WTC11 (cell line): ENCODE measurements at regions not wholly inside any gene's neighbourhood (a gene's known extent, or its start where the extent isn't known, plus 50 kb on each side); places are given as distances from the start of the nearest gene placed in this dataset.

ENCODE experiments used
- ATAC-seq: fragments of 200-7000 bp; cut with Tn5 transposase; 2 replicates; pipeline ENCODE4 v1.10.0; 2021; ENCODE audit warnings: mild to moderate bottlenecking, moderate library complexity
- CTCF ChIA-PET: fragments of 300-600 bp; sonication (Branson Sonifier 250); formaldehyde crosslinking; loops from one replicate; lab custom pipeline; 2021; ENCODE audit warnings: antibody characterized with exemption; lab: Charles Lee
- POLR2A ChIA-PET: fragments of 350-600 bp; sonication (Branson Sonifier 250); formaldehyde crosslinking; loops from one replicate; lab custom pipeline; 2021; ENCODE audit warnings: antibody characterized with exemption; lab: Charles Lee
- DNase-seq: peaks from one replicate; pipeline ENCODE4 v3.0.0; 2021; ENCODE audit warnings: low spot score
- H3K27ac Mint-ChIP-seq: 2 replicates; pipeline ENCODE4 v1.8.0; 2021; ENCODE audit warnings: mixed read lengths
- H3K27me3 Mint-ChIP-seq: 2 replicates; pipeline ENCODE4 v1.8.0; 2021; ENCODE audit warnings: low read depth, mild to moderate bottlenecking, moderate library complexity, mixed read lengths
- H3K36me3 Mint-ChIP-seq: 2 replicates; pipeline ENCODE4 v1.8.0; 2021; ENCODE audit warnings: mixed read lengths
- H3K4me1 Mint-ChIP-seq: 2 replicates; pipeline ENCODE4 v1.8.0; 2022; ENCODE audit warnings: mixed read lengths
- H3K4me3 Mint-ChIP-seq: 2 replicates; pipeline ENCODE4 v1.8.0; 2021; ENCODE audit warnings: mild to moderate bottlenecking, moderate library complexity, mixed read lengths
- H3K9me3 Mint-ChIP-seq: 2 replicates; pipeline ENCODE4 v1.8.0; 2021; ENCODE audit warnings: mixed read lengths
- ATF1 ChIP-seq: sonication (generic); formaldehyde crosslinking; IDR thresholded peaks from 2 replicates; pipeline ENCODE4 v1.8.1; 2023; ENCODE audit warnings: mild to moderate bottlenecking, moderate library complexity, missing genetic modification reagents
- FOXK1 ChIP-seq: sonication (generic); formaldehyde crosslinking; IDR thresholded peaks from 2 replicates; pipeline ENCODE4 v1.8.0; 2022; ENCODE audit warnings: mild to moderate bottlenecking, moderate library complexity, missing genetic modification reagents
- GRHL2 ChIP-seq: fragments of 250-450 bp; sonication (Bioruptor Pico); IDR thresholded peaks from 2 replicates; pipeline ENCODE4 v1.8.0; 2022; ENCODE audit warnings: mild to moderate bottlenecking, moderate library complexity; ENCODE audit not compliant: insufficient replicate concordance, severe bottlenecking
- JUN ChIP-seq: sonication (generic); formaldehyde crosslinking; IDR thresholded peaks from 2 replicates; pipeline ENCODE4 v1.8.0; 2023; ENCODE audit warnings: mild to moderate bottlenecking, missing genetic modification reagents
- NFYB ChIP-seq: sonication (generic); formaldehyde crosslinking; conservative IDR thresholded peaks from 2 replicates; pipeline ENCODE4 v1.8.0; 2022; ENCODE audit warnings: low read depth, missing genetic modification reagents
- NR2C2 ChIP-seq: sonication (generic); formaldehyde crosslinking; IDR thresholded peaks from 2 replicates; pipeline ENCODE4 v1.8.0; 2022; ENCODE audit warnings: mild to moderate bottlenecking, missing genetic modification reagents
- RORB ChIP-seq: fragments of 250-450 bp; sonication (Bioruptor Pico); IDR thresholded peaks from 2 replicates; pipeline ENCODE4 v1.9.0; 2021; ENCODE audit warnings: mild to moderate bottlenecking
- SMAD4 ChIP-seq: sonication (generic); formaldehyde crosslinking; IDR thresholded peaks from 2 replicates; pipeline ENCODE4 v1.8.0; 2022; ENCODE audit warnings: mild to moderate bottlenecking, missing genetic modification reagents
- ZBTB21 ChIP-seq: sonication (generic); formaldehyde crosslinking; IDR thresholded peaks from 2 replicates; pipeline ENCODE4 v1.8.1; 2023; ENCODE audit warnings: mild to moderate bottlenecking, missing genetic modification reagents, borderline replicate concordance
- ZNF317 ChIP-seq: sonication (generic); formaldehyde crosslinking; IDR thresholded peaks from 2 replicates; pipeline ENCODE4 v1.8.1; 2023; ENCODE audit warnings: low read depth, mild to moderate bottlenecking, moderate library complexity, missing genetic modification reagents, borderline replicate concordance
- TF ChIP-seq, protein P1 (sequence below): sonication (generic); formaldehyde crosslinking; IDR thresholded peaks from 2 replicates; pipeline ENCODE4 v1.8.1; 2022; ENCODE audit warnings: low read depth, missing genetic modification reagents, borderline replicate concordance
- TF ChIP-seq, protein P2 (sequence below): fragments of 250-450 bp; sonication (Bioruptor Pico); IDR thresholded peaks from 2 replicates; pipeline ENCODE4 v1.9.0; 2021; ENCODE audit warnings: moderate library complexity, mild to moderate bottlenecking, inconsistent platforms, borderline replicate concordance
- TF ChIP-seq, protein P3 (sequence below): sonication (generic); formaldehyde crosslinking; conservative IDR thresholded peaks from 2 replicates; pipeline ENCODE4 v1.8.1; 2022; ENCODE audit warnings: mild to moderate bottlenecking, missing genetic modification reagents
- TF ChIP-seq, protein P4 (sequence below): fragments of 200-600 bp; IDR thresholded peaks from 2 replicates; pipeline ENCODE4 v1.8.0; 2022; ENCODE audit warnings: antibody characterized with exemption
- TF ChIP-seq, protein P5 (sequence below): fragments of 250-450 bp; sonication (Bioruptor Pico); IDR thresholded peaks from 2 replicates; pipeline ENCODE4 v1.8.0; 2021; ENCODE audit warnings: mild to moderate bottlenecking
- TF ChIP-seq, protein P6 (sequence below): sonication (generic); formaldehyde crosslinking; IDR thresholded peaks from 2 replicates; pipeline ENCODE4 v1.8.1; 2022; ENCODE audit warnings: mild to moderate bottlenecking, moderate library complexity, missing genetic modification reagents
- TF ChIP-seq, protein P7 (sequence below): sonication (generic); formaldehyde crosslinking; IDR thresholded peaks from 2 replicates; pipeline ENCODE4 v1.8.0; 2023; ENCODE audit warnings: missing genetic modification reagents, mild to moderate bottlenecking, borderline replicate concordance
- TF ChIP-seq, protein P8 (sequence below): sonication (generic); formaldehyde crosslinking; IDR thresholded peaks from 2 replicates; pipeline ENCODE4 v1.8.1; 2023; ENCODE audit warnings: mild to moderate bottlenecking, missing genetic modification reagents, moderate library complexity
- TF ChIP-seq, protein P9 (sequence below): sonication (generic); formaldehyde crosslinking; IDR thresholded peaks from 2 replicates; pipeline ENCODE4 v1.8.1; 2023; ENCODE audit warnings: mild to moderate bottlenecking, missing genetic modification reagents, moderate library complexity

DNA sequence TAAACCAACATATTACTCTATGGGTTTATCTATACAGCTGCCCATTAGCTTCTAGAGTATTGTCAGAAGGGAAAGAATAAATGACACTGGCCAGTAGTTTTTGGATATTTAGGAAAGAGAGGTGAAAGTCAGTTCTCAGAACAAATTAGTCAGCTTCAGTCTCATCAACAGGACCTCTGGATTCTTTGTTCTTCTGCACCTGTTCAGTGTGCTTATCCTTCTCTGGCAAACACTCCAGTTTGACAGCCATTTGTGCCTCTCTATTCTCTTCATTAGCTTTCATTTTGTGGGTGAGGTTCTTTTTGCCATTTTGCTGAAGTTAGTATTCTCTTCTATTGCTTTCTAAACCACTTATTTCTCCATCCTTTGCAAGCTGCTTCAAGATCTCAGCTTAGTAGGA is 107.0 kb downstream of the PCDH18 start:
- CTCF ChIA-PET, result no interaction called here
- peaks cover 14% of the 10 kb centered on the region for H3K9me3 Mint-ChIP-seq

More for the DNA sequence above, 107.0 kb downstream of the PCDH18 start:
- TF ChIP-seq, protein P1, sequence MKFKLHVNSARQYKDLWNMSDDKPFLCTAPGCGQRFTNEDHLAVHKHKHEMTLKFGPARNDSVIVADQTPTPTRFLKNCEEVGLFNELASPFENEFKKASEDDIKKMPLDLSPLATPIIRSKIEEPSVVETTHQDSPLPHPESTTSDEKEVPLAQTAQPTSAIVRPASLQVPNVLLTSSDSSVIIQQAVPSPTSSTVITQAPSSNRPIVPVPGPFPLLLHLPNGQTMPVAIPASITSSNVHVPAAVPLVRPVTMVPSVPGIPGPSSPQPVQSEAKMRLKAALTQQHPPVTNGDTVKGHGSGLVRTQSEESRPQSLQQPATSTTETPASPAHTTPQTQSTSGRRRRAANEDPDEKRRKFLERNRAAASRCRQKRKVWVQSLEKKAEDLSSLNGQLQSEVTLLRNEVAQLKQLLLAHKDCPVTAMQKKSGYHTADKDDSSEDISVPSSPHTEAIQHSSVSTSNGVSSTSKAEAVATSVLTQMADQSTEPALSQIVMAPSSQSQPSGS (CRISPR knock-in tag), result no peak
- TF ChIP-seq, protein P2, sequence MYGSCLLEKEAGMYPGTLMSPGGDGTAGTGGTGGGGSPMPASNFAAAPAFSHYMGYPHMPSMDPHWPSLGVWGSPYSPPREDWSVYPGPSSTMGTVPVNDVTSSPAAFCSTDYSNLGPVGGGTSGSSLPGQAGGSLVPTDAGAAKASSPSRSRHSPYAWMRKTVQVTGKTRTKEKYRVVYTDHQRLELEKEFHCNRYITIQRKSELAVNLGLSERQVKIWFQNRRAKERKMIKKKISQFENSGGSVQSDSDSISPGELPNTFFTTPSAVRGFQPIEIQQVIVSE (CRISPR knock-in tag), result no peak
- TF ChIP-seq, protein P3, sequence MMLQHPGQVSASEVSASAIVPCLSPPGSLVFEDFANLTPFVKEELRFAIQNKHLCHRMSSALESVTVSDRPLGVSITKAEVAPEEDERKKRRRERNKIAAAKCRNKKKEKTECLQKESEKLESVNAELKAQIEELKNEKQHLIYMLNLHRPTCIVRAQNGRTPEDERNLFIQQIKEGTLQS (CRISPR knock-in tag), result no peak
- TF ChIP-seq, protein P4, sequence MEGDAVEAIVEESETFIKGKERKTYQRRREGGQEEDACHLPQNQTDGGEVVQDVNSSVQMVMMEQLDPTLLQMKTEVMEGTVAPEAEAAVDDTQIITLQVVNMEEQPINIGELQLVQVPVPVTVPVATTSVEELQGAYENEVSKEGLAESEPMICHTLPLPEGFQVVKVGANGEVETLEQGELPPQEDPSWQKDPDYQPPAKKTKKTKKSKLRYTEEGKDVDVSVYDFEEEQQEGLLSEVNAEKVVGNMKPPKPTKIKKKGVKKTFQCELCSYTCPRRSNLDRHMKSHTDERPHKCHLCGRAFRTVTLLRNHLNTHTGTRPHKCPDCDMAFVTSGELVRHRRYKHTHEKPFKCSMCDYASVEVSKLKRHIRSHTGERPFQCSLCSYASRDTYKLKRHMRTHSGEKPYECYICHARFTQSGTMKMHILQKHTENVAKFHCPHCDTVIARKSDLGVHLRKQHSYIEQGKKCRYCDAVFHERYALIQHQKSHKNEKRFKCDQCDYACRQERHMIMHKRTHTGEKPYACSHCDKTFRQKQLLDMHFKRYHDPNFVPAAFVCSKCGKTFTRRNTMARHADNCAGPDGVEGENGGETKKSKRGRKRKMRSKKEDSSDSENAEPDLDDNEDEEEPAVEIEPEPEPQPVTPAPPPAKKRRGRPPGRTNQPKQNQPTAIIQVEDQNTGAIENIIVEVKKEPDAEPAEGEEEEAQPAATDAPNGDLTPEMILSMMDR, result no peak
- TF ChIP-seq, protein P5, sequence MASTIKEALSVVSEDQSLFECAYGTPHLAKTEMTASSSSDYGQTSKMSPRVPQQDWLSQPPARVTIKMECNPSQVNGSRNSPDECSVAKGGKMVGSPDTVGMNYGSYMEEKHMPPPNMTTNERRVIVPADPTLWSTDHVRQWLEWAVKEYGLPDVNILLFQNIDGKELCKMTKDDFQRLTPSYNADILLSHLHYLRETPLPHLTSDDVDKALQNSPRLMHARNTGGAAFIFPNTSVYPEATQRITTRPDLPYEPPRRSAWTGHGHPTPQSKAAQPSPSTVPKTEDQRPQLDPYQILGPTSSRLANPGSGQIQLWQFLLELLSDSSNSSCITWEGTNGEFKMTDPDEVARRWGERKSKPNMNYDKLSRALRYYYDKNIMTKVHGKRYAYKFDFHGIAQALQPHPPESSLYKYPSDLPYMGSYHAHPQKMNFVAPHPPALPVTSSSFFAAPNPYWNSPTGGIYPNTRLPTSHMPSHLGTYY (CRISPR knock-in tag), result no peak
- TF ChIP-seq JUN (no peak), NR2C2 (CRISPR knock-in tag) (no peak), NFYB (CRISPR knock-in tag) (no peak), ZBTB21 (CRISPR knock-in tag) (no peak), SMAD4 (no peak), ZNF317 (CRISPR knock-in tag) (no peak), FOXK1 (no peak), RORB (CRISPR knock-in tag) (no peak), GRHL2 (no peak), ATF1 (no peak)
- TF ChIP-seq, protein P6, sequence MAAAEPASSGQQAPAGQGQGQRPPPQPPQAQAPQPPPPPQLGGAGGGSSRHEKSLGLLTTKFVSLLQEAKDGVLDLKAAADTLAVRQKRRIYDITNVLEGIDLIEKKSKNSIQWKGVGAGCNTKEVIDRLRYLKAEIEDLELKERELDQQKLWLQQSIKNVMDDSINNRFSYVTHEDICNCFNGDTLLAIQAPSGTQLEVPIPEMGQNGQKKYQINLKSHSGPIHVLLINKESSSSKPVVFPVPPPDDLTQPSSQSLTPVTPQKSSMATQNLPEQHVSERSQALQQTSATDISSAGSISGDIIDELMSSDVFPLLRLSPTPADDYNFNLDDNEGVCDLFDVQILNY (CRISPR knock-in tag), result no peak
- TF ChIP-seq, protein P7, sequence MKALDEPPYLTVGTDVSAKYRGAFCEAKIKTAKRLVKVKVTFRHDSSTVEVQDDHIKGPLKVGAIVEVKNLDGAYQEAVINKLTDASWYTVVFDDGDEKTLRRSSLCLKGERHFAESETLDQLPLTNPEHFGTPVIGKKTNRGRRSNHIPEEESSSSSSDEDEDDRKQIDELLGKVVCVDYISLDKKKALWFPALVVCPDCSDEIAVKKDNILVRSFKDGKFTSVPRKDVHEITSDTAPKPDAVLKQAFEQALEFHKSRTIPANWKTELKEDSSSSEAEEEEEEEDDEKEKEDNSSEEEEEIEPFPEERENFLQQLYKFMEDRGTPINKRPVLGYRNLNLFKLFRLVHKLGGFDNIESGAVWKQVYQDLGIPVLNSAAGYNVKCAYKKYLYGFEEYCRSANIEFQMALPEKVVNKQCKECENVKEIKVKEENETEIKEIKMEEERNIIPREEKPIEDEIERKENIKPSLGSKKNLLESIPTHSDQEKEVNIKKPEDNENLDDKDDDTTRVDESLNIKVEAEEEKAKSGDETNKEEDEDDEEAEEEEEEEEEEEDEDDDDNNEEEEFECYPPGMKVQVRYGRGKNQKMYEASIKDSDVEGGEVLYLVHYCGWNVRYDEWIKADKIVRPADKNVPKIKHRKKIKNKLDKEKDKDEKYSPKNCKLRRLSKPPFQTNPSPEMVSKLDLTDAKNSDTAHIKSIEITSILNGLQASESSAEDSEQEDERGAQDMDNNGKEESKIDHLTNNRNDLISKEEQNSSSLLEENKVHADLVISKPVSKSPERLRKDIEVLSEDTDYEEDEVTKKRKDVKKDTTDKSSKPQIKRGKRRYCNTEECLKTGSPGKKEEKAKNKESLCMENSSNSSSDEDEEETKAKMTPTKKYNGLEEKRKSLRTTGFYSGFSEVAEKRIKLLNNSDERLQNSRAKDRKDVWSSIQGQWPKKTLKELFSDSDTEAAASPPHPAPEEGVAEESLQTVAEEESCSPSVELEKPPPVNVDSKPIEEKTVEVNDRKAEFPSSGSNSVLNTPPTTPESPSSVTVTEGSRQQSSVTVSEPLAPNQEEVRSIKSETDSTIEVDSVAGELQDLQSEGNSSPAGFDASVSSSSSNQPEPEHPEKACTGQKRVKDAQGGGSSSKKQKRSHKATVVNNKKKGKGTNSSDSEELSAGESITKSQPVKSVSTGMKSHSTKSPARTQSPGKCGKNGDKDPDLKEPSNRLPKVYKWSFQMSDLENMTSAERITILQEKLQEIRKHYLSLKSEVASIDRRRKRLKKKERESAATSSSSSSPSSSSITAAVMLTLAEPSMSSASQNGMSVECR (CRISPR knock-in tag), result no peak
- TF ChIP-seq, protein P8, sequence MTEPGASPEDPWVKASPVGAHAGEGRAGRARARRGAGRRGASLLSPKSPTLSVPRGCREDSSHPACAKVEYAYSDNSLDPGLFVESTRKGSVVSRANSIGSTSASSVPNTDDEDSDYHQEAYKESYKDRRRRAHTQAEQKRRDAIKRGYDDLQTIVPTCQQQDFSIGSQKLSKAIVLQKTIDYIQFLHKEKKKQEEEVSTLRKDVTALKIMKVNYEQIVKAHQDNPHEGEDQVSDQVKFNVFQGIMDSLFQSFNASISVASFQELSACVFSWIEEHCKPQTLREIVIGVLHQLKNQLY (CRISPR knock-in tag), result no peak
- TF ChIP-seq, protein P9, sequence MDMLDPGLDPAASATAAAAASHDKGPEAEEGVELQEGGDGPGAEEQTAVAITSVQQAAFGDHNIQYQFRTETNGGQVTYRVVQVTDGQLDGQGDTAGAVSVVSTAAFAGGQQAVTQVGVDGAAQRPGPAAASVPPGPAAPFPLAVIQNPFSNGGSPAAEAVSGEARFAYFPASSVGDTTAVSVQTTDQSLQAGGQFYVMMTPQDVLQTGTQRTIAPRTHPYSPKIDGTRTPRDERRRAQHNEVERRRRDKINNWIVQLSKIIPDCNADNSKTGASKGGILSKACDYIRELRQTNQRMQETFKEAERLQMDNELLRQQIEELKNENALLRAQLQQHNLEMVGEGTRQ, result no peak
- no peaks in the 10 kb centered on the region for H3K4me1 Mint-ChIP-seq
- H3K27me3 Mint-ChIP-seq, result peaks cover 3% of the 10 kb centered on the region; the same call in 1 of the 2 replicates
- POLR2A ChIA-PET, result no interaction called here
- DNase-seq, result no peak
- H3K4me3 Mint-ChIP-seq, result no peak overlapping the region
- ATAC-seq, result no peak
- H3K36me3 Mint-ChIP-seq, result peaks cover 6% of the 10 kb centered on the region
- H3K27ac Mint-ChIP-seq, result no peak overlapping the region
